IPS DF 6.9 (cell line): ENCODE measurements at regions not wholly inside any gene's neighbourhood (a gene's known extent, or its start where the extent isn't known, plus 50 kb on each side); places are given as distances from the start of the nearest gene placed in this dataset.

Experiments
- DNase-seq: peaks from one replicate; pipeline ENCODE4 v3.0.0-alpha.2; 2013; ENCODE audit warnings: low read depth, low spot score
- H3K27ac ChIP-seq: one replicate; pipeline ENCODE4 v1.5.1; 2013; ENCODE audit warnings: low read length, control low read depth
- H3K27me3 ChIP-seq: 2 replicates; pipeline ENCODE4 v1.6.1; 2013; ENCODE audit warnings: mild to moderate bottlenecking, low read length; ENCODE audit not compliant: control insufficient read depth, insufficient read depth
- H3K36me3 ChIP-seq: 2 replicates; pipeline ENCODE4 v1.6.1; 2013; ENCODE audit warnings: low read length; ENCODE audit not compliant: control insufficient read depth, insufficient read depth
- H3K4me1 ChIP-seq: 2 replicates; pipeline ENCODE4 v1.6.1; 2013; ENCODE audit warnings: low read length; ENCODE audit not compliant: control insufficient read depth, insufficient read depth
- H3K4me3 ChIP-seq: 2 replicates; pipeline ENCODE4 v1.5.1; 2013; ENCODE audit warnings: mild to moderate bottlenecking, low read length
- H3K9me3 ChIP-seq: 2 replicates; pipeline ENCODE4 v1.6.1; 2013; ENCODE audit warnings: low read length, inconsistent platforms; ENCODE audit not compliant: control insufficient read depth, insufficient read depth
- WGBS: extraction: QIAGEN DNeasy Blood & Tissue Kit; methylation state at CpG from one replicate; pipeline ENCODE4 v1.1.7; 2013; ENCODE audit warnings: mixed read lengths, missing lambda C conversion rate; ENCODE audit not compliant: insufficient read length, insufficient coverage; 5-methylcytosine and 5-hydroxymethylcytosine counted together

DNA sequence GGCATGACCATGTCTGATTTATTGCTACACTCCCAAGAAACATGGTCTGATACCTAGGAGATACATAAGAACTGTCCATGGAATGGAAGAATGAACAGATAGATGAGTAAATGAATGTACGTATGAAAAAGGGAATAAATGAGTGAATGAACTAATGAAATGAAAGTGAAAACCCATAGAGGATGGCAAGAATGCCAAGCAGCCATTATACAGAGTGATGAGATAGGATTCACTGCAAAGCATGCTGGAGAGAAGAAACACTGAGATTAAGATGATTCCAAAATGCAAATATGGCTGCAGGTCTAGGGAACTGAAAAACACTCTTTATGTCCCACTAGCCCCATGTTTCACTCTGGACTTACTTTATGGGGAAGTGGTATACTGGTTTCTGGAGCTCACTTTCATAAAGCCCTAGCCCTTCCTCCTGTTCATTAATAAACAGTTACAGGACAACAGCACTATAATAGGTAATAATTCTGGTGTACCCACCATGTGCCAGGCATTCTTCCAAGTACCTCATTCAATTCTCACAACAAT, 170.3 kb upstream of the RAD23B start:
- H3K27ac ChIP-seq: no peak overlapping the region
- DNase-seq: no peak
- no peaks in the 10 kb centered on the region for H3K36me3 ChIP-seq
- no peaks in the 10 kb centered on the region for H3K27me3 ChIP-seq
- H3K9me3 ChIP-seq: no peaks in the 10 kb centered on the region
- no peaks in the 10 kb centered on the region for H3K4me1 ChIP-seq
- 100% methylated on average over 1 of the region's 1 CpG for WGBS
- H3K4me3 ChIP-seq: no peak overlapping the region

DNA sequence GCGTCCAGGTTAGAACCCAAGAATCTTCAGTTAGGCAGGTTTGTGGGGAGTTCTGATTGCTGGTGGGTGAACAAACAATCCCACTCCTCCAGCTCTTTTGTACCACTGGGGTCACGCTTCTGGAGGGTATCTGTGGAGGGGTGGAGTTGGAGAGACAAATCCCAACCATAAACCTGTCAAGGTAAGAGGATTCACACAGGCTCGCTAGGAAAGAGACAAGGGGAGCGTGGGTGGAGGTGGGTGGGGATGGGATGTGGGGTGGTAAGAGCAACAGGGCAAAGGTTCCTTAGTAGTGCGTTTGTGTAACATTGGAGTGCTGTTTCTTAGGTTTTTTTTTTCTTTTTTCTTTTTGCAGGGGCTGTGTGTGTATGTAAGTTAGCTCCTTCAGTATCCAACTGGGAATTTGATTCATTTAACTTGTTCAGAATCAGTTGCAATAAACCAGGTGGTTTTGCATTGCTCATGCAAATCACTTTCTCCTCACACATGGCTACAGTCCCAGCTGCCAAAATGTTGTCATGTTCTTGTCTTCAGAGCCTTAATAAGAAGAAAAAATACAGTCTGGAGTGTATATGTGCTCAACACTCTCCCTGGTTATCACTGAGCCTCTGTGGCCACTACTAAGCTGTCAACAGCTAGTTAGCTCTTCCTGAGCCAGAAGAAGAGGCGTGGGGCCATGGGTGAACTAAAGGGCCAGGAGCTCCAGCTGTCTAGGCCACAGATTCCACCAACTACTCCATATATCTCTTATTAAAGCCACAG, 164.0 kb upstream of the RAD23B start:
- Histone ChIP-seq H3K27ac (no peak overlapping the region), H3K9me3 (no peaks in the 10 kb centered on the region), H3K4me1 (no peaks in the 10 kb centered on the region), H3K27me3 (no peaks in the 10 kb centered on the region), H3K4me3 (no peak overlapping the region), H3K36me3 (no peaks in the 10 kb centered on the region)
- DNase-seq: no peak
- WGBS: no CpG with 5 or more reads among the region's 6 CpGs

DNA sequence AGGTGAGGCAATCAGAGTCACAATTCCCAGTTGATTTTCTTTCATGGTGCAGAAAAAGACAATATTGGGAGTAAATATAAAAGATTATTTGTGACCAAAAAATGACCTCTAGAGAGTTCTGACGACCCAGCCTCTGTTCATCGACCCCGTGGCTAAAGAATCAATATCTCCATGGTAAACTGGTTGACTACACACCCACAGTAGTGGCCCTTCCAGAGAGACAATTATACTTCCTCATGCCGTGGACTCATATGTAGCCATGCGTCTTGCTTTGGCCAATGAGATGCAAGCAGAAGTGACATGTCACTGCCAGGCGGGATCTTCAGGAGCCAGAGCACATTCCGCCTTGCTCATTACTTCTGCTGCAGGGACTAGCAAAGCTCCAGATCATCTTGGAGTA, 163.3 kb upstream of the RAD23B start:
- no peak overlapping the region for H3K27ac ChIP-seq
- WGBS: no CpG with 5 or more reads among the region's 7 CpGs
- H3K4me3 ChIP-seq: no peak overlapping the region
- H3K36me3 ChIP-seq: no peaks in the 10 kb centered on the region
- no peaks in the 10 kb centered on the region for H3K9me3 ChIP-seq
- no peak for DNase-seq
- no peaks in the 10 kb centered on the region for H3K27me3 ChIP-seq
- no peaks in the 10 kb centered on the region for H3K4me1 ChIP-seq

DNA sequence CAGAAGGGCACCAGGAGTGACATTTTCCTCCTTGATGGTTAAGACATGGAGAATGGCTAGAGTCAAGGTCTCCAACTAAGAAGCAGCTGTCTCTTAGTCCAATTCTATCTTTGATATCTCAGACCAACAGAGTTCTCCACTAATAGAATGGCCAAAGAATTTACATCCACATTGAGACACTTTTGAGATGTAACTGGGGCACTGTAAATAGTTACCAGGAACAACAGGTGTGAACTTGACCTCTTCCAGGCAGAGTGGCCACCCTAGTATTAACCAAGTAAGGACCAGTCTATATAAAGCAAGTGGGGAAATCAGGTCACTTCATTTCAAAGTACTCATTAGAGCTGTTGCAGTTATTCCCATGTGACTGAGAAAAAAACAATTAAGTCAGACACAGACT, 159.7 kb upstream of the RAD23B start:
- no peaks in the 10 kb centered on the region for H3K4me1 ChIP-seq
- H3K9me3 ChIP-seq: no peaks in the 10 kb centered on the region
- H3K27ac ChIP-seq: no peak overlapping the region
- no peaks in the 10 kb centered on the region for H3K36me3 ChIP-seq
- no peak for DNase-seq
- H3K4me3 ChIP-seq: no peak overlapping the region
- H3K27me3 ChIP-seq: no peaks in the 10 kb centered on the region

DNA sequence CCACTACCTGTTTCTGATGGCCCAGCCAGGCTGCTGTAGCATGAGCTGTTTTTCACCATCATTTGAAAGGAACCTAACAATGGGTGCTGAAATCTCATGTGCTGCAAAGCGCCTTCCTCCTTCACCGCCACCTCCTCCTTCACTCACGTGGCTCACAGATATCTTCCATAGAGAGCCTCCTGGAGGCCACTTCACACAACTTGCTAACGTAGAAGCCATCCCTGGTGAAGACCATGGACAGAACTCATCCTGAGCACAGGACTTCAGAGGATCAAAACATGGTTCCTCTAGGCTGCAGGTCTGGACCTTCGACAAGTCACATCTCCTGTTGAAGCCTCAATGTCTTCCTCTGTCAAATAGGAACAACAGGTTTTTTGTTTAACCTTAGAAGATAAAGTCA, 155.5 kb upstream of the RAD23B start:
- Histone ChIP-seq H3K36me3 (no peaks in the 10 kb centered on the region), H3K27ac (no peak overlapping the region), H3K4me1 (no peaks in the 10 kb centered on the region), H3K9me3 (no peaks in the 10 kb centered on the region), H3K27me3 (no peaks in the 10 kb centered on the region), H3K4me3 (no peak overlapping the region)
- DNase-seq: no peak
- WGBS: no CpG with 5 or more reads among the region's 5 CpGs

DNA sequence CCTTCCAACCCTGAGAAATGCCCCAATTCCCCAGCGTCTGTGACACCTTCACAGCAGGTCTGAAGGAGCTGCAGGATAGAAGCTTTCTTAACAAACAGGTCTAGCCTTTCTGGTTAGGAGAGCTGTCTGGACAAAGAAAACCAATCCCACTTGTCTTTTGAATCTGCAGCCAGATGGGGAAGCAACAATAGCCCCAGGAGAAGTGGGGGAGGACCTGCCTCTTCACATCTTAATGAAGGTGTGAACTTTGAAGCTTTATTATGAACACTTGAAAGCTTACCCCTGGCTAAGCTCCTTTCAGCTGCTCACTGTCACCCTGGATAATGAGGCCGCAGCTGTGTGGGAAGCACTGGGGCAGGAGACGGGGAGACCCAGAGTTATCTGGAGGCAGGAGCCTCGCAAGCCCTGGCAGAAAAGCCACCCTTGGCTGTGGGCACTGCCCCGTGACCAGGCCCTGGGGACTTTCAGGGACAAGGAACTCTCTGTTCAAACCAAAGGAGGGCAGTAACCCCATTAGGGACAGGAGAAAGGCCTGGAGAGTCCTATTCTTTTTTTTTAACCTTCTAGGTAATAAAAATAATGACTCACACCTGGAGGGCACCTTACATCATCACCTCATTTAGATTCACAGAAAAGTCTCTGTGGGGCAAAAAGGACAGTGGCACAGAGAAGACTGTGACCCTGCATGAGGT, 151.8 kb upstream of the RAD23B start:
- WGBS: no CpG with 5 or more reads among the region's 5 CpGs
- Histone ChIP-seq H3K27ac (no peak overlapping the region), H3K36me3 (no peaks in the 10 kb centered on the region), H3K4me3 (no peak overlapping the region), H3K9me3 (no peaks in the 10 kb centered on the region), H3K27me3 (no peaks in the 10 kb centered on the region), H3K4me1 (no peaks in the 10 kb centered on the region)
- DNase-seq: no peak

DNA sequence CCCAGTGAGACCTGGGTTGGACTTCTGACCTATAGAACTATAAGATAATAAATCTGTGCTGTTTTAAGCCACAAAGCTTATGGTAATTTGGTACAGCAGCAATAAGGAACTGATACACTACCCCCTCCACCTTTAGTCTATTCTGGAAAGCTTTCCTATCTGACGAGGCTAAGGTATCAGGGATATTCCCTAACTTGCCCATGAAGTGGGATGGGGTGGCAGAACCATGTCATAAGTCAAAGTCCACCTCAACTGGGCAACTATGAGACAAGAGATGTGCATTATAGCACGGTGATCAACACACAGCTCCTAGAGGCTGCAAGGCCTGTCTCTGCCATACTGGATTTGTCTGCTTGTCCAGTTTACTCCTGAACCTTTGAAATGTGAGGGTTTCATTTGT, 146.8 kb upstream of the RAD23B start:
- H3K4me3 ChIP-seq: no peak overlapping the region
- H3K27me3 ChIP-seq: no peaks in the 10 kb centered on the region
- no peak overlapping the region for H3K27ac ChIP-seq
- no CpG with 5 or more reads among the region's 2 CpGs for WGBS
- H3K4me1 ChIP-seq: no peaks in the 10 kb centered on the region
- DNase-seq: no peak
- H3K36me3 ChIP-seq: no peaks in the 10 kb centered on the region
- no peaks in the 10 kb centered on the region for H3K9me3 ChIP-seq

DNA sequence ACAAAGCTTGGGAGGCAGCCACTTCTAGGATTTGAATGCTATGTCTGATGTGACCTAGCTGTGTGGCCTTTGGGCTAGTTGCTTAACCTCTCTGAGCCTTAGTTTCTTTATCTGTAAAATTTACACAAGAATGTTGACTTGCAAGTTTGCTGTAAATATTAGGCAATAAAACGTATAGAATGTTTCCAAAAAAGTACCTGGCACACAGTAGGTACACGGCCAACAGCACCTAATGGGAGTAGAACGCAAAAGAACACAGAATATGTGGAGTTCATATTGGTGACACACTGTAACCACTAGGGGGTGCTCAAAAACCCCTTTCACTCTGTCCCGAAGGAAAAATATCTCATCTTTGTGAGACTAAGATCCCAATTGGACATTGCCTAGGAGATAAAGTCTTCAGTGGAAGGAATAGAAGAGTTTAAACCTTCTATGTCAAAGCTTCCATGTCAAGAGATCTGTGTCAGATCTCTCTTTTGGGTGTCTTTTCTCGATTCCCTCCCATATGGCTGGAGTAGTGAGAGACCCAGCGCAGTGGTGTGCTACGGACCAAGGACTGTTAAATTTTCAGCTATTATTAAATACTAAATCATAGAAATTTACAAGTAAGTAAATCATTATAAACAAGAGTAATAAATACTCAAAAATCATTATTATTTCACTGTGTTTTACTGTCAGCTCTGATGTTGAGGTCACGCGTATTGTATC, 145.4 kb upstream of the RAD23B start:
- Histone ChIP-seq H3K4me1 (no peaks in the 10 kb centered on the region), H3K9me3 (no peaks in the 10 kb centered on the region), H3K27me3 (no peaks in the 10 kb centered on the region), H3K27ac (no peak overlapping the region), H3K4me3 (no peak overlapping the region), H3K36me3 (no peaks in the 10 kb centered on the region)
- no peak for DNase-seq
- WGBS: no CpG with 5 or more reads among the region's 9 CpGs

DNA sequence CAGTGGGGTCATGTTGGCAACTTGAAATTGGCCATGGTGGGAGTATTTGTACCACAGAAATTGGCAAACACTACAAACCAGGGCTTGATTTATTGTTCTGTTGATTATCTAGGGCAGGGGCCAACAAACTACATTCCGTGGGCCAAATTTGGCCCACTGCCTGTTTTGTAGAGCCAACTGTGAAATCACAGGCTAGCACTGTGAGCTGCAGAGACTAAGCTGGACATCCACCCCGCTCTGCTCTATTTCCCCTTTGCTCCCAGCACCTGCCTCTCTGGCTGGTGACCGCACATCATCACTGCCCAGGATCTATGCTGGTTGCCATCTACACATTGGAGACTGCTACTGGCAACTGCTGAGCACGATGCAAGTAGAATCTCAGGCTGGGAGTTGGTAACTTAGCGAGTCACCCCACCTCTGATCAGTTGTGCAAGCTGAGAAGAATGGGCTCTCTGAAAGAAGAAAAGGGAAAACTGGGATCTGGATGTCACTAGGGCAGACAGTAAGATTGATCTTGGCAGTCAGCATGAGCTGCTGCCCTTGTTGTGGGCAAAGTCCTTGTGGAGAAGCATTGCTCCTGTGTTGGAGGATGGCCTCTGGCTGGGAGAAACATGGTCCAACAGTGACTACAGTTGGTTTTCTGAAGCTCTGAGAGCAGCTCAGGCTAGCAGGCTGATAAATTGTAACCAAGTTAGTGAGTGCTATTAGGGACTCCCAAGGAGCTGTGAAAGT, 144.7 kb upstream of the RAD23B start:
- H3K27me3 ChIP-seq: no peaks in the 10 kb centered on the region
- no peaks in the 10 kb centered on the region for H3K9me3 ChIP-seq
- WGBS: no CpG with 5 or more reads among the region's 5 CpGs
- no peaks in the 10 kb centered on the region for H3K36me3 ChIP-seq
- DNase-seq: no peak
- H3K4me3 ChIP-seq: no peak overlapping the region
- no peak overlapping the region for H3K27ac ChIP-seq
- H3K4me1 ChIP-seq: no peaks in the 10 kb centered on the region

DNA sequence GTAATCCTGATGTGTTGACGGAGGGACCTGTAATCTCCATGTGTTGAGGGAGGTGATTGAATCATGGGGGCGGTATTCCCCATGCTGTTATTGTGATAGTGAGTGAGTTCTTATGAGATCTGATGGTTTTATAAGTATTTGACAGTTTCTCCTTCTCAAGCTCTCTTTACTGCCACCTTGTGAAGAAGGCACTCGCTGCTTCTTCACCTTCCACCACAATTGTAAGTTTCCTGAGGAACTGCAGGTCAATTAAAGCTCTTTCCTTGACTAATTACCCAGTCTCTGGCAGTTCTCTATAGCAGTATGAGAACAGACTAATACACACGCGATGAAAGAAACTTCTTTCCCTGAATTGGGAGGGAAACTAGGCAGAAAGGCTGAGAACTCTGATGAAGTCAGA, 141.1 kb upstream of the RAD23B start:
- WGBS: no CpG with 5 or more reads among the region's 5 CpGs
- Histone ChIP-seq H3K27ac (no peak overlapping the region), H3K4me1 (no peaks in the 10 kb centered on the region), H3K36me3 (no peaks in the 10 kb centered on the region), H3K4me3 (no peak overlapping the region), H3K27me3 (no peaks in the 10 kb centered on the region), H3K9me3 (no peaks in the 10 kb centered on the region)
- no peak for DNase-seq
